GM23338 (cell line): ENCODE measurements at regions not wholly inside any gene's neighbourhood (a gene's known extent, or its start where the extent isn't known, plus 50 kb on each side); places are given as distances from the start of the nearest gene placed in this dataset.

Experiments
- ATAC-seq: fragments of 200-7000 bp; cut with Tn5 transposase; 3 replicates; pipeline ENCODE4 v1.9.1; 2020
- DNase-seq: peaks from one replicate; pipeline ENCODE4 v3.0.0-alpha.2; 2015; ENCODE audit warnings: low spot score
- H2AFZ ChIP-seq: fragments of 200-600 bp; sonication (generic); 2 replicates; pipeline ENCODE4 v1.8.0; 2016; ENCODE audit warnings: antibody characterized with exemption, mild to moderate bottlenecking, moderate library complexity
- H3F3A ChIP-seq: fragments of 200-600 bp; sonication (generic); replicated peaks from 2 replicates; pipeline ENCODE4 v1.8.0; 2017; ENCODE audit warnings: antibody characterized with exemption, mixed run types, low read depth
- H3K27ac ChIP-seq: fragments of 200-600 bp; sonication (generic); 2 replicates; pipeline ENCODE4 v1.6.1; 2016; ENCODE audit warnings: low read depth
- H3K27me3 ChIP-seq: fragments of 200-600 bp; sonication (generic); 2 replicates; pipeline ENCODE4 v1.8.0; 2016; ENCODE audit warnings: mild to moderate bottlenecking, mixed run types, moderate library complexity; ENCODE audit not compliant: insufficient read depth
- H3K36me3 ChIP-seq: fragments of 200-600 bp; sonication (generic); 2 replicates; pipeline ENCODE4 v1.8.0; 2016; ENCODE audit warnings: mild to moderate bottlenecking; ENCODE audit not compliant: insufficient read depth
- H3K4me1 ChIP-seq: fragments of 200-600 bp; sonication (generic); 2 replicates; pipeline ENCODE4 v1.8.0; 2016; ENCODE audit warnings: mild to moderate bottlenecking, moderate library complexity; ENCODE audit not compliant: insufficient read depth
- H3K4me2 ChIP-seq: fragments of 200-600 bp; sonication (generic); 2 replicates; pipeline ENCODE4 v1.7.1; 2017; ENCODE audit warnings: mixed run types
- H3K4me3 ChIP-seq: fragments of 200-600 bp; sonication (generic); 2 replicates; pipeline ENCODE4 v1.6.1; 2016; ENCODE audit warnings: mixed run types
- H3K79me2 ChIP-seq: fragments of 200-600 bp; sonication (generic); replicated peaks from 2 replicates; pipeline ENCODE4 v1.8.0; 2017; ENCODE audit warnings: mild to moderate bottlenecking; ENCODE audit not compliant: insufficient read depth
- H3K9me2 ChIP-seq: fragments of 200-600 bp; sonication (generic); 2 replicates; pipeline ENCODE4 v1.8.0; 2017; ENCODE audit not compliant: insufficient read depth
- H4K20me1 ChIP-seq: fragments of 200-600 bp; sonication (generic); replicated peaks from 2 replicates; pipeline ENCODE4 v1.8.0; 2017; ENCODE audit warnings: mild to moderate bottlenecking; ENCODE audit not compliant: insufficient read depth
- H3K27ac Mint-ChIP-seq: 2 replicates; pipeline ENCODE4 v1.8.0; 2020; ENCODE audit warnings: inconsistent platforms, mild to moderate bottlenecking, moderate library complexity, mixed read lengths
- H3K27me3 Mint-ChIP-seq: 3 replicates; pipeline ENCODE4 v1.8.0; 2022; ENCODE audit warnings: low read depth, mild to moderate bottlenecking, moderate library complexity, mixed read lengths, inconsistent platforms; ENCODE audit not compliant: insufficient read depth, poor library complexity
- H3K36me3 Mint-ChIP-seq: 3 replicates; pipeline ENCODE4 v1.8.0; 2021; ENCODE audit warnings: low read depth, mild to moderate bottlenecking, inconsistent platforms, moderate library complexity, mixed read lengths
- H3K4me1 Mint-ChIP-seq: 3 replicates; pipeline ENCODE4 v1.8.0; 2020; ENCODE audit warnings: mild to moderate bottlenecking, inconsistent platforms, mixed read lengths
- H3K4me3 Mint-ChIP-seq: 3 replicates; pipeline ENCODE4 v1.8.0; 2021; ENCODE audit warnings: moderate library complexity, mild to moderate bottlenecking, inconsistent platforms, mixed read lengths
- H3K9me3 Mint-ChIP-seq: 3 replicates; pipeline ENCODE4 v1.8.0; 2020; ENCODE audit warnings: moderate library complexity, mild to moderate bottlenecking, inconsistent platforms, mixed read lengths
- EZH2 ChIP-seq: fragments of 200-600 bp; sonication (generic); IDR thresholded peaks from one replicate; pipeline ENCODE4 v1.8.0; 2017; ENCODE audit warnings: antibody characterized with exemption, mild to moderate bottlenecking, low read depth; ENCODE audit not compliant: unreplicated experiment
- NANOG ChIP-seq: IDR thresholded peaks from 2 replicates; pipeline ENCODE4 v1.6.1; 2016; ENCODE audit warnings: antibody characterized with exemption, borderline replicate concordance
- REST ChIP-seq: IDR thresholded peaks from one replicate; pipeline ENCODE4 v1.6.1; 2018; ENCODE audit warnings: antibody characterized with exemption; ENCODE audit not compliant: unreplicated experiment
- STAT1 ChIP-seq: IDR thresholded peaks from one replicate; pipeline ENCODE4 v1.6.1; 2016; ENCODE audit warnings: antibody characterized with exemption; ENCODE audit not compliant: unreplicated experiment
- ZNF114 ChIP-seq: fragments of 250-450 bp; sonication (Bioruptor Pico); IDR thresholded peaks from 2 replicates; pipeline ENCODE4 v1.5.0; 2020; ENCODE audit warnings: mild to moderate bottlenecking, moderate library complexity
- TF ChIP-seq, protein P1 (sequence below): fragments of 250-450 bp; sonication (Bioruptor Pico); IDR thresholded peaks from 2 replicates; pipeline ENCODE4 v1.5.0; 2020; ENCODE audit warnings: mild to moderate bottlenecking, moderate library complexity

- TF ChIP-seq REST = no peak
- TF ChIP-seq ZNF114 (CRISPR knock-in tag) = no peak
These were observed 285.3 kb downstream of the FOXL1 start (continued) for GRCh38 chr16:86863609-86864008.

- H3K36me3 ChIP-seq = no peaks in the 10 kb centered on the region
- H3F3A ChIP-seq = no peaks in the 10 kb centered on the region
- H3K27ac Mint-ChIP-seq = no peak overlapping the region
- H3K4me1 ChIP-seq = no peaks in the 10 kb centered on the region
- no peak overlapping the region for H3K4me3 Mint-ChIP-seq
- no peak for TF ChIP-seq NANOG
- TF ChIP-seq, protein P1, sequence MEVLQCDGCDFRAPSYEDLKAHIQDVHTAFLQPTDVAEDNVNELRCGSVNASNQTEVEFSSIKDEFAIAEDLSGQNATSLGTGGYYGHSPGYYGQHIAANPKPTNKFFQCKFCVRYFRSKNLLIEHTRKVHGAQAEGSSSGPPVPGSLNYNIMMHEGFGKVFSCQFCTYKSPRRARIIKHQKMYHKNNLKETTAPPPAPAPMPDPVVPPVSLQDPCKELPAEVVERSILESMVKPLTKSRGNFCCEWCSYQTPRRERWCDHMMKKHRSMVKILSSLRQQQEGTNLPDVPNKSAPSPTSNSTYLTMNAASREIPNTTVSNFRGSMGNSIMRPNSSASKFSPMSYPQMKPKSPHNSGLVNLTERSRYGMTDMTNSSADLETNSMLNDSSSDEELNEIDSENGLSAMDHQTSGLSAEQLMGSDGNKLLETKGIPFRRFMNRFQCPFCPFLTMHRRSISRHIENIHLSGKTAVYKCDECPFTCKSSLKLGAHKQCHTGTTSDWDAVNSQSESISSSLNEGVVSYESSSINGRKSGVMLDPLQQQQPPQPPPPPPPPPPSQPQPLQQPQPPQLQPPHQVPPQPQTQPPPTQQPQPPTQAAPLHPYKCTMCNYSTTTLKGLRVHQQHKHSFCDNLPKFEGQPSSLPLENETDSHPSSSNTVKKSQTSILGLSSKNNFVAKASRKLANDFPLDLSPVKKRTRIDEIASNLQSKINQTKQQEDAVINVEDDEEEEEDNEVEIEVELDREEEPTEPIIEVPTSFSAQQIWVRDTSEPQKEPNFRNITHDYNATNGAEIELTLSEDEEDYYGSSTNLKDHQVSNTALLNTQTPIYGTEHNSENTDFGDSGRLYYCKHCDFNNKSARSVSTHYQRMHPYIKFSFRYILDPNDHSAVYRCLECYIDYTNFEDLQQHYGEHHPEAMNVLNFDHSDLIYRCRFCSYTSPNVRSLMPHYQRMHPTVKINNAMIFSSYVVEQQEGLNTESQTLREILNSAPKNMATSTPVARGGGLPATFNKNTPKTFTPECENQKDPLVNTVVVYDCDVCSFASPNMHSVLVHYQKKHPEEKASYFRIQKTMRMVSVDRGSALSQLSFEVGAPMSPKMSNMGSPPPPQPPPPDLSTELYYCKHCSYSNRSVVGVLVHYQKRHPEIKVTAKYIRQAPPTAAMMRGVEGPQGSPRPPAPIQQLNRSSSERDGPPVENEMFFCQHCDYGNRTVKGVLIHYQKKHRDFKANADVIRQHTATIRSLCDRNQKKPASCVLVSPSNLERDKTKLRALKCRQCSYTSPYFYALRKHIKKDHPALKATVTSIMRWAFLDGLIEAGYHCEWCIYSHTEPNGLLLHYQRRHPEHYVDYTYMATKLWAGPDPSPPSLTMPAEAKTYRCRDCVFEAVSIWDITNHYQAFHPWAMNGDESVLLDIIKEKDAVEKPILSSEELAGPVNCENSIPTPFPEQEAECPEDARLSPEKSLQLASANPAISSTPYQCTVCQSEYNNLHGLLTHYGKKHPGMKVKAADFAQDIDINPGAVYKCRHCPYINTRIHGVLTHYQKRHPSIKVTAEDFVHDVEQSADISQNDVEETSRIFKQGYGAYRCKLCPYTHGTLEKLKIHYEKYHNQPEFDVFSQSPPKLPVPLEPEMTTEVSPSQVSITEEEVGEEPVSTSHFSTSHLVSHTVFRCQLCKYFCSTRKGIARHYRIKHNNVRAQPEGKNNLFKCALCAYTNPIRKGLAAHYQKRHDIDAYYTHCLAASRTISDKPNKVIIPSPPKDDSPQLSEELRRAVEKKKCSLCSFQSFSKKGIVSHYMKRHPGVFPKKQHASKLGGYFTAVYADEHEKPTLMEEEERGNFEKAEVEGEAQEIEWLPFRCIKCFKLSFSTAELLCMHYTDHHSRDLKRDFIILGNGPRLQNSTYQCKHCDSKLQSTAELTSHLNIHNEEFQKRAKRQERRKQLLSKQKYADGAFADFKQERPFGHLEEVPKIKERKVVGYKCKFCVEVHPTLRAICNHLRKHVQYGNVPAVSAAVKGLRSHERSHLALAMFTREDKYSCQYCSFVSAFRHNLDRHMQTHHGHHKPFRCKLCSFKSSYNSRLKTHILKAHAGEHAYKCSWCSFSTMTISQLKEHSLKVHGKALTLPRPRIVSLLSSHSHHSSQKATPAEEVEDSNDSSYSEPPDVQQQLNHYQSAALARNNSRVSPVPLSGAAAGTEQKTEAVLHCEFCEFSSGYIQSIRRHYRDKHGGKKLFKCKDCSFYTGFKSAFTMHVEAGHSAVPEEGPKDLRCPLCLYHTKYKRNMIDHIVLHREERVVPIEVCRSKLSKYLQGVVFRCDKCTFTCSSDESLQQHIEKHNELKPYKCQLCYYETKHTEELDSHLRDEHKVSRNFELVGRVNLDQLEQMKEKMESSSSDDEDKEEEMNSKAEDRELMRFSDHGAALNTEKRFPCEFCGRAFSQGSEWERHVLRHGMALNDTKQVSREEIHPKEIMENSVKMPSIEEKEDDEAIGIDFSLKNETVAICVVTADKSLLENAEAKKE (CRISPR knock-in tag) = no peak
- TF ChIP-seq STAT1 = no peak
- TF ChIP-seq REST = no peak
- TF ChIP-seq EZH2 = no peak
- no peak for TF ChIP-seq ZNF114 (CRISPR knock-in tag)
- no peak overlapping the region for H2AFZ ChIP-seq
- H3K4me2 ChIP-seq = no peak overlapping the region
- ATAC-seq = no peak
- H3K79me2 ChIP-seq = no peaks in the 10 kb centered on the region
- no peaks in the 10 kb centered on the region for H3K27me3 ChIP-seq
- peaks cover 6% of the 10 kb centered on the region; the same call in 2 of the 3 replicates for H3K9me3 Mint-ChIP-seq
- H3K36me3 Mint-ChIP-seq = no peaks in the 10 kb centered on the region
- H3K4me3 ChIP-seq = no peak overlapping the region
- H3K27ac ChIP-seq = no peak overlapping the region
- H3K9me2 ChIP-seq = peaks cover 11% of the 10 kb centered on the region
- no peaks in the 10 kb centered on the region for H4K20me1 ChIP-seq
- peaks cover 3% of the 10 kb centered on the region; the same call in 1 of the 3 replicates for H3K4me1 Mint-ChIP-seq
- H3K27me3 Mint-ChIP-seq = peaks cover 2% of the 10 kb centered on the region
- DNase-seq = no peak
These were observed 286.2 kb downstream of the FOXL1 start for GRCh38 chr16:86864586-86864985.
